ENCODE measurements at regions not wholly inside any gene's neighbourhood (a gene's known extent, or its start where the extent isn't known, plus 50 kb on each side); places are given as distances from the start of the nearest gene placed in this dataset.

DNA sequence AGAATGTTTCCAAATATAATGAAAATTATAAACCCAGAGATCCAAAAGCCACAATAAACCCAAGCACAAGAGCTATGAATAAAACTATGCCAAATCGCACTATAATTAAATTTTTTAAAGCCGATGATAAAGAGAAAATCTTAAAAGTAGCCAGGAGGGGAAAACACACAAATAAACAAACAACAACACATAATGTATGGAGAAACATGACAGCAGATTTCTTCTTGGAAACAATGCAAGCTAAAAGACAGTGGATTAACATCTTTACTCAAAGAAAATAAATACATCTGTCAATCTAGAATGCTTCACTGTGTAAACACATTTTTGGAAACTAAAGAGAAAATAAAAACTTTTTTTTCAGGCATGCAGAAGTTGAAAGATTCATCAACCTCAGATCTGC lies 53.0 kb upstream of the SMOX start:
- TF ChIP-seq, protein P1, sequence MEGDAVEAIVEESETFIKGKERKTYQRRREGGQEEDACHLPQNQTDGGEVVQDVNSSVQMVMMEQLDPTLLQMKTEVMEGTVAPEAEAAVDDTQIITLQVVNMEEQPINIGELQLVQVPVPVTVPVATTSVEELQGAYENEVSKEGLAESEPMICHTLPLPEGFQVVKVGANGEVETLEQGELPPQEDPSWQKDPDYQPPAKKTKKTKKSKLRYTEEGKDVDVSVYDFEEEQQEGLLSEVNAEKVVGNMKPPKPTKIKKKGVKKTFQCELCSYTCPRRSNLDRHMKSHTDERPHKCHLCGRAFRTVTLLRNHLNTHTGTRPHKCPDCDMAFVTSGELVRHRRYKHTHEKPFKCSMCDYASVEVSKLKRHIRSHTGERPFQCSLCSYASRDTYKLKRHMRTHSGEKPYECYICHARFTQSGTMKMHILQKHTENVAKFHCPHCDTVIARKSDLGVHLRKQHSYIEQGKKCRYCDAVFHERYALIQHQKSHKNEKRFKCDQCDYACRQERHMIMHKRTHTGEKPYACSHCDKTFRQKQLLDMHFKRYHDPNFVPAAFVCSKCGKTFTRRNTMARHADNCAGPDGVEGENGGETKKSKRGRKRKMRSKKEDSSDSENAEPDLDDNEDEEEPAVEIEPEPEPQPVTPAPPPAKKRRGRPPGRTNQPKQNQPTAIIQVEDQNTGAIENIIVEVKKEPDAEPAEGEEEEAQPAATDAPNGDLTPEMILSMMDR (IDR thresholded peaks at IDR 0.05; ENCODE audit: insufficient read depth, low read length, poor library complexity, severe bottlenecking): no peak
- Histone ChIP-seq H3K36me3 (ENCODE audit: control insufficient read depth, insufficient read depth, low read length) (no peaks in the 10 kb centered on the region), H3K4me3 (replicated peaks; ENCODE audit: low read depth, low read length) (no peak overlapping the region)

DNA sequence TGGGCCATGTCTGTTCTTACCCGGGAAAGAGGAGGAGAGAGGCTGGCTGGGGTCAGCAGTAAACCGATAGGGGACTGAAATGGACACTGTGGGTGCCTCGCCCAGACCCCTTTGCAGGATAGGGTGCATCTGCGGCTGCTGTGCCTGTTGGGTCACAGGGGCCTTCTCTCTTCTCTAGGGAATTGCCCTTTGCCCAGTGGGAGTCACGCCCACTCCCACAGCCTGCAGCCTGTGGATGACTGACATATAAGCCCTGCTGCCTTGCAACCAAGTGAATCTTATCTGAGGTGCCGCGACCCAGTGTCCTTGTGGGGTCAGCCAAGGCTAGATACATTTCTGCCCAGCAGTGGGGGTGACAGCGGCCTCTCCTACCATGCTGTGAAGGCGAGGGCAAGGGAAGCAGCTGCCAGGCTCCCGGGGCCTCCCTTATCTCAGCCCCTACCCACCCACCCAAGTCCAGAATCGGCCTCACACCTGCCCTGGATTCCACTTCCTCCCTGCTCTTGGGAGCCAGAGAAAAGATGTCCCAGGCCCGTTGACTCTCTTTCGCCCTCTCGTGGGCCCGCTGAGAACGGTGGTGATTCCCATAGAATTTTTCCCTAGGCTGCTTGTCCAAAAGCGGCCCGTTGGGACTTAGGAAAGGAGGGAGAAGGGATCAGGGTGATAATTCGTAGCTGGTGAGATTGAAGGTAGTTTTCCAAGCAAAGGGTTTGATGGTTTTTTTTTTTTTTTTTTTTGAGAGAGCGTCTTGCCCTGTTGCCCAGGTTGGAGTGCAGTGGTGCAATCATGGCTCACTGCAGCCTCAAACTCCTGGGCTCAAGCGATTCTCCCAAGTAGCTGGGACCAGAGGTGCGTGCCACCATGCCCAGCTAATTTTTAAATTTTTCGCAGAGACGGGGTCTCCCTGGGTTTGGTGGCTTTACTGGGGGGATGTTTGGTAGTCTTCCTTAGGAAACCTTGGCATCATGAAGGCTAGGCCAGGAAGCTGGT lies 56.8 kb upstream of the SMOX start:
- TF ChIP-seq, protein P1 (IDR thresholded peaks at IDR 0.05; ENCODE audit: insufficient read depth, low read length, poor library complexity, severe bottlenecking): peak; percentile 79
- DNase-seq (ENCODE audit: extremely low read depth, insufficient read length): no peak
- Histone ChIP-seq H3K4me3 (replicated peaks; ENCODE audit: low read depth, low read length) (no peak overlapping the region), H3K27me3 (replicated peaks; ENCODE audit: control insufficient read depth, insufficient read depth, low read length) (no peaks in the 10 kb centered on the region), H3K36me3 (ENCODE audit: control insufficient read depth, insufficient read depth, low read length) (no peaks in the 10 kb centered on the region)

More for the DNA sequence above, 53.0 kb upstream of the SMOX start:
- H3K27me3 ChIP-seq (replicated peaks; ENCODE audit: control insufficient read depth, insufficient read depth, low read length): no peaks in the 10 kb centered on the region
- DNase-seq (ENCODE audit: extremely low read depth, insufficient read length): no peak

DNA sequence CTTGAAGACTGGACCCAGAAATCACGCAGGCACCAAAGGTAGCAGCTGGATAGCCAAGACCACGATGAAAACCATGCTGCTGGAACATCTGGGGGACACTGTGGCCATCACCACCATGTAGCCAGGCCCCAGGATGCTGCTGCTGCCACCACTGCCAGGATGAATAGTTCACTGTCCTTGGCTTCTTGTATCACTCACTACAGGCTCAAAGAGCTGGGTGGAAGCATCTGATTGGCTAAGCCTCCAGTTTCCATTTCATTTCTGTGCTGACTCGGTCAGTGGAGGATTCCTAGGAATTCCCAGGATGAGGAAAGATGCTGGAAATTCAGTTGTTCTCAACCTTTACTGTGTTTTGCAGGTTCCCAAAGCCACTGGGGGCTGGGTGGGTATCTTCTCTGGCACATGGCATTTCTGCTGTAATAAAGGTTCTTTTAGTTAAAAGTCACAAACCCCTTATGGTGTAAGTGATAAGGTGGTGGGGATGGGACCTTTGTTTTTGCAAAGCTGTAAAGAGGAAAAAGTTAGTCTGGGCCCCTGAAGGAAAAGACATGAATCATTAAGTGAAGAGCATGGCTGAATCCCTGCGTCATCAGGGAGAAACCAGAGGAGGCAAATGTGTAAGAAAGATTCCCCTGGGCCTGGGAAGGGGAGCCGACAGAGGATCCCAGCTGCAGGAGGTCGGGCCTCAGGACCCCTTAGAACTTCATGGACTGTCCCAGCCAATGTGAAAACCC lies 57.7 kb upstream of the SMOX start:
- Histone ChIP-seq H3K27me3 (replicated peaks; ENCODE audit: control insufficient read depth, insufficient read depth, low read length) (no peaks in the 10 kb centered on the region), H3K4me3 (replicated peaks; ENCODE audit: low read depth, low read length) (no peak overlapping the region), H3K36me3 (ENCODE audit: control insufficient read depth, insufficient read depth, low read length) (no peaks in the 10 kb centered on the region)
- no peak for DNase-seq (ENCODE audit: extremely low read depth, insufficient read length)
- TF ChIP-seq, protein P1 (IDR thresholded peaks at IDR 0.05; ENCODE audit: insufficient read depth, low read length, poor library complexity, severe bottlenecking): no peak

DNA sequence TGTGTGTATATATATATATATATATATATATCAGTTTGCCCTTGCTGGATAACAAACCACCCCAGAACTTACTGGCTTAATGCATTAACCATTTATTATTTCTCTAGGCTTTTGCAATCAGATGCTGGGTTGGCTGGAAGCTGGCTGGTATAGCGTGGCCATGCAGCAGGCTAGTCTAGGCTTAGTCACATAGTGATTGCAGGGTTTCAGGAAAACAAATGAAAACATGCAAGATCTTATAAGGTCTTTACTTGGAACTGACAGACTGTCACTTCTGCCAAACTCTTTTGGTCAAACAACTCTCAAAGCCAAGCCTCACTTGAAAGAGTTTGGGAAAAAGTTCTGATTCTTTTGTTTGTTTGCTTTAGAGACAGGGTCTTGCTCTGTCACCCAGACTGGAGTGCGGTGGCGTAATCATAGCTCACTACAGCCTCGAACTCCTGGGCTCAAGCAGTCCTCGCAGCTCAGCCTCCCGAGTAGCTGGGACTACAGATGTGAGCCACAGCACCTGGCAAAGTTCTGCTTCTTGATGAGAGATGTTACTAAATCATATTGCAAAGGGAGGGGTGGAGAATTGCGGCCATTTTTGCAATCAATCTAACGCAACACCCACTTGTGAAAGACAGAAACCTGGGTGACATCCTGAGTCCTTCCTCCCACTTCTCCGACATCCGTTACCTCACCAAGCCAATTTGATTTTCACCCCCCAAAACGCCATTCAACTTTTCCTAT lies 58.7 kb upstream of the SMOX start:
- H3K4me3 ChIP-seq (replicated peaks; ENCODE audit: low read depth, low read length): no peak overlapping the region
- H3K27me3 ChIP-seq (replicated peaks; ENCODE audit: control insufficient read depth, insufficient read depth, low read length): no peaks in the 10 kb centered on the region
- DNase-seq (ENCODE audit: extremely low read depth, insufficient read length): no peak
- no peaks in the 10 kb centered on the region for H3K36me3 ChIP-seq (ENCODE audit: control insufficient read depth, insufficient read depth, low read length)
- TF ChIP-seq, protein P1 (IDR thresholded peaks at IDR 0.05; ENCODE audit: insufficient read depth, low read length, poor library complexity, severe bottlenecking): no peak

DNA sequence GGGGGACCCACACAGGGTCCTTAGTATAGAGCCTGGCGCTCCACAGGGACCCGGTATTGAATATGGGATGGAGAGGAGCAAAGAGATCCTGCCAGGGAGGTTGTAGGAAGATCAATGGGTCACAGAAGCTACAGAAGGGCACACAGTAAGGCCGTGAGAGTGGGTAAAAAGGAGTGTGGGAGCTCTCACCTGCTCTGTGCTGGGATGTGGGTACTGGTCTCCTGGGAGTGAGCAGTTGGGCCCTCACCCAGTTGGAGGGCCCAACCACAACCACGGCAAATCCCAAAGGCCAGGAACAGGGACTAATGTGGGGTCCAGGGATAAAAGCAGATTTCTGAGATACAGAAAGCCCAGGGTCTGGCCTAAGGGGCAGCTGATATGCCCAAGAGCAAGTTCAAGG lies 59.9 kb upstream of the SMOX start:
- TF ChIP-seq, protein P1 (IDR thresholded peaks at IDR 0.05; ENCODE audit: insufficient read depth, low read length, poor library complexity, severe bottlenecking): no peak
- Histone ChIP-seq H3K36me3 (ENCODE audit: control insufficient read depth, insufficient read depth, low read length) (no peaks in the 10 kb centered on the region), H3K4me3 (replicated peaks; ENCODE audit: low read depth, low read length) (no peak overlapping the region), H3K27me3 (replicated peaks; ENCODE audit: control insufficient read depth, insufficient read depth, low read length) (no peaks in the 10 kb centered on the region)
- DNase-seq (ENCODE audit: extremely low read depth, insufficient read length): no peak
